Neural progenitor cell (in vitro differentiated cells): ENCODE measurements at regions not wholly inside any gene's neighbourhood (a gene's known extent, or its start where the extent isn't known, plus 50 kb on each side); places are given as distances from the start of the nearest gene placed in this dataset.

Source experiments
- CTCF ChIP-seq: fragments of 200-600 bp; sonication (generic); IDR thresholded peaks from 2 replicates; pipeline ENCODE4 v1.5.1; 2017; ENCODE audit warnings: antibody characterized with exemption, mild to moderate bottlenecking
- EZH2 ChIP-seq: fragments of 200-600 bp; sonication (generic); IDR thresholded peaks from 2 replicates; pipeline ENCODE4 v1.6.1; 2017; ENCODE audit warnings: antibody characterized with exemption, mild to moderate bottlenecking, moderate library complexity
- EZH2phosphoT487 ChIP-seq: fragments of 200-600 bp; sonication (generic); IDR thresholded peaks from 2 replicates; pipeline ENCODE4 v1.6.1; 2017; ENCODE audit warnings: antibody characterized with exemption

GRCh38 chr11:129298988-129299387, 76.7 kb upstream of the BARX2 start:
- TF ChIP-seq CTCF (no peak), EZH2phosphoT487 (no peak), EZH2 (no peak)
